ENCODE measurements at regions not wholly inside any gene's neighbourhood (a gene's known extent, or its start where the extent isn't known, plus 50 kb on each side); places are given as distances from the start of the nearest gene placed in this dataset.
"Not testable (repeated sequence)": the region's sequence is repeated elsewhere in the genome, so short reads cannot be mapped to it uniquely, and the experiment has no call there.

GRCh38 chr4:154907345-154908045 lies 126.4 kb downstream of the RBM46 start:
- H3K27me3 ChIP-seq; H3K9me3 ChIP-seq; H3K36me3 ChIP-seq; DNase-seq; H3K4me3 ChIP-seq (ENCODE audit: low read depth, low read length); H3K4me1 ChIP-seq: not testable (repeated sequence)

DNA sequence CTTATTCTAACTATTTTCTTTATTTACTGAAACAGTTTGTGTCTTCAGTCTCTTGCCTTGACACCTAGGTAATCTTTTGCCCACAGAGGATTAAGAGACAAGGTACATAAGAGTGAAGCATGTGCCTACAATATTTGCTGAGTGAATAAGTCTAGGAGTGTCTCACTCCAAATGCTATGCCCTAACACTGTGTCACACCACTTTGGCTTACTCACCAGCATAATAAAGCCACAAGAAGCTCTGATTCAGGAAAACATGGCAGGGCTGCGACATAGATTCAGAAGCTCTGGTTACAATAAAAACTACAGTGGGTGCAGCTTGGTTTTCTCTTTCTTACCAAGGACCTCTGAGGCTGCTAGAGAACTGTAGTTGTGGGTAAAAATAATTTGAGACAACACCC lies 127.1 kb downstream of the RBM46 start:
- no peaks in the 10 kb centered on the region for H3K9me3 ChIP-seq
- no peaks in the 10 kb centered on the region for H3K27me3 ChIP-seq
- no peak for TF ChIP-seq CTCF (IDR thresholded peaks at IDR 0.05; ENCODE audit: low read depth, low read length)
- no peak overlapping the region for H3K4me3 ChIP-seq (ENCODE audit: low read depth, low read length)
- H3K36me3 ChIP-seq: no peaks in the 10 kb centered on the region
- no peak for DNase-seq
- H3K4me1 ChIP-seq: no peaks in the 10 kb centered on the region

- H3K9me3 ChIP-seq: no peaks in the 10 kb centered on the region
- no peak overlapping the region for H3K4me3 ChIP-seq (ENCODE audit: low read depth, low read length)
- H3K27me3 ChIP-seq: no peaks in the 10 kb centered on the region
- 0 out of 2 replicates have a peak, but pooled peaks cover 1% of the 10 kb centered on the region for H3K4me1 ChIP-seq
- H3K36me3 ChIP-seq: no peaks in the 10 kb centered on the region
- peak; percentile 53 for TF ChIP-seq CTCF (IDR thresholded peaks at IDR 0.05; ENCODE audit: low read depth, low read length)
- no peak for DNase-seq
Measured at GRCh38 chr4:154911097-154911496, 130.0 kb downstream of the RBM46 start.

- Histone ChIP-seq H3K27me3 (no peaks in the 10 kb centered on the region), H3K9me3 (no peaks in the 10 kb centered on the region), H3K36me3 (no peaks in the 10 kb centered on the region), H3K4me1 (0 out of 2 replicates have a peak, but pooled peaks cover 2% of the 10 kb centered on the region), H3K4me3 (ENCODE audit: low read depth, low read length) (no peak overlapping the region)
- DNase-seq: no peak
- TF ChIP-seq CTCF (IDR thresholded peaks at IDR 0.05; ENCODE audit: low read depth, low read length): no peak
Measured at GRCh38 chr4:154911608-154912098, 130.6 kb downstream of the RBM46 start.

DNA sequence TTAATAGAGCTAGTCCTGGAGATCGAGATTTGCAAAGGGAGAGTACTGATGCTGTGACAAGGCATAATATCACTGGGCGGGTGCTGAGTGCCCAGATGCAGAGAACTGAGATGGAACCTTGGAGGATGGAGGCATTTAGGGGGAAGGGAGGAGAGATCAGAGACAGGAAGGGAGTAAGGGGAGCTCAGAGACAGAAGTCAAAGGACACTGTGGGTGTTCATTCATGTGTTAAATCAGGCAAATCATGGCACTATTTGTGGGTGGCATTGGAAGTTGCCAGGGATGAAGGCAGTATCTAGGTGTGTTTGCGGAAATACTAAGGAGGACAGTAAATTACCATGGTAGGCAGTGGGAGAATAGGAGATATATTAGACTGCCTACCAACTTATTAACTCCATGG lies 135.0 kb downstream of the RBM46 start:
- TF ChIP-seq CTCF (IDR thresholded peaks at IDR 0.05; ENCODE audit: low read depth, low read length): no peak
- no peak overlapping the region for H3K4me3 ChIP-seq (ENCODE audit: low read depth, low read length)
- no peak for DNase-seq
- H3K36me3 ChIP-seq: no peaks in the 10 kb centered on the region
- no peaks in the 10 kb centered on the region for H3K9me3 ChIP-seq
- 0 out of 2 replicates have a peak, but pooled peaks cover 2% of the 10 kb centered on the region for H3K4me1 ChIP-seq
- no peaks in the 10 kb centered on the region for H3K27me3 ChIP-seq

GRCh38 chr4:154927126-154927680 lies 146.1 kb downstream of the RBM46 start:
- H3K9me3 ChIP-seq: no peaks in the 10 kb centered on the region; the same call in 1 of the 2 replicates
- DNase-seq: no peak
- H3K4me1 ChIP-seq: no peaks in the 10 kb centered on the region; the same call in 1 of the 2 replicates
- H3K36me3 ChIP-seq: no peaks in the 10 kb centered on the region
- TF ChIP-seq CTCF (IDR thresholded peaks at IDR 0.05; ENCODE audit: low read depth, low read length): no peak
- no peaks in the 10 kb centered on the region for H3K27me3 ChIP-seq
- H3K4me3 ChIP-seq (ENCODE audit: low read depth, low read length): no peak overlapping the region

Data from BE2C (cell line).